NCI-H1048 (cell line): ENCODE measurements at regions not wholly inside any gene's neighbourhood (a gene's known extent, or its start where the extent isn't known, plus 50 kb on each side); places are given as distances from the start of the nearest gene placed in this dataset.
"Not testable (repeated sequence)": the region's sequence is repeated elsewhere in the genome, so short reads cannot be mapped to it uniquely, and the experiment has no call there.

Source experiments
- DNase-seq: peaks from one replicate; lab custom pipeline; 2025; lab: John Stamatoyannopoulos, UW

- no peak for DNase-seq
These were observed 122.3 kb downstream of the HAUS1 start for GRCh38 chr18:46226461-46226860.

GRCh38 chr18:46229641-46230040 lies 125.5 kb downstream of the HAUS1 start:
- DNase-seq = not testable (repeated sequence)

- DNase-seq = no peak
These were observed 132.0 kb downstream of the HAUS1 start for GRCh38 chr18:46236156-46236555.

GRCh38 chr18:46237891-46238290 lies 133.7 kb downstream of the HAUS1 start:
- no peak for DNase-seq

- no peak for DNase-seq
These were observed 135.4 kb downstream of the HAUS1 start for GRCh38 chr18:46239549-46239948.

- no peak for DNase-seq
These were observed 135.8 kb downstream of the HAUS1 start for GRCh38 chr18:46239998-46240397.

- not testable (repeated sequence) for DNase-seq
These were observed 137.2 kb downstream of the HAUS1 start for GRCh38 chr18:46241393-46241792.

GRCh38 chr18:46242183-46242582 lies 138.0 kb downstream of the HAUS1 start:
- DNase-seq = no peak

- DNase-seq = no peak
These were observed 138.9 kb downstream of the HAUS1 start for GRCh38 chr18:46243095-46243494.

- no peak for DNase-seq
These were observed 139.5 kb downstream of the HAUS1 start for GRCh38 chr18:46243673-46244072.

- DNase-seq = no peak
These were observed 141.9 kb downstream of the HAUS1 start for GRCh38 chr18:46246101-46246500.

- no peak for DNase-seq
These were observed 143.8 kb downstream of the HAUS1 start for GRCh38 chr18:46247942-46248341.

- DNase-seq = peak; percentile 89
These were observed 146.1 kb downstream of the HAUS1 start for GRCh38 chr18:46250084-46250811.

GRCh38 chr18:46250812-46251173 lies 146.6 kb downstream of the HAUS1 start:
- no peak for DNase-seq

- no peak for DNase-seq
These were observed 148.6 kb downstream of the HAUS1 start for GRCh38 chr18:46252759-46253158.

- DNase-seq = no peak
These were observed 149.3 kb downstream of the HAUS1 start for GRCh38 chr18:46253498-46253897.

- DNase-seq = no peak
These were observed 151.9 kb downstream of the HAUS1 start for GRCh38 chr18:46256078-46256477.

- no peak for DNase-seq
These were observed 153.2 kb downstream of the HAUS1 start for GRCh38 chr18:46257366-46257765.

GRCh38 chr18:46260016-46260878 lies 156.1 kb downstream of the HAUS1 start:
- no peak for DNase-seq

GRCh38 chr18:46260879-46261143 lies 156.6 kb downstream of the HAUS1 start:
- DNase-seq = no peak

- DNase-seq = no peak
These were observed 157.6 kb downstream of the HAUS1 start for GRCh38 chr18:46261799-46262198.

- no peak for DNase-seq
These were observed 158.7 kb downstream of the HAUS1 start for GRCh38 chr18:46262856-46263255.

- no peak for DNase-seq
These were observed 160.1 kb downstream of the HAUS1 start for GRCh38 chr18:46264255-46264654.
